IMR-90 (cell line): ENCODE measurements at regions not wholly inside any gene's neighbourhood (a gene's known extent, or its start where the extent isn't known, plus 50 kb on each side); places are given as distances from the start of the nearest gene placed in this dataset.

Experiments
- BHLHE40 ChIP-seq: fragments of 150-350 bp; IDR thresholded peaks from 2 replicates; pipeline ENCODE4 v1.6.1; 2016; ENCODE audit warnings: mild to moderate bottlenecking, low read depth, low read length
- CTCF ChIP-seq: conservative IDR thresholded peaks from 2 replicates; pipeline ENCODE4 v1.5.1; 2012; ENCODE audit warnings: mild to moderate bottlenecking, low read depth, low read length, improper control_type of control experiment
- MAFK ChIP-seq: IDR thresholded peaks from 2 replicates; pipeline ENCODE4 v1.6.1; 2012; ENCODE audit warnings: low read depth, low read length, improper control_type of control experiment
- POLR2A ChIP-seq: IDR thresholded peaks from 2 replicates; pipeline ENCODE4 v1.6.1; 2012; ENCODE audit warnings: mild to moderate bottlenecking, low read depth, low read length
- SMC3 ChIP-seq: fragments of 150-350 bp; IDR thresholded peaks from 2 replicates; pipeline ENCODE4 v1.6.1; 2016; ENCODE audit warnings: low read depth, mild to moderate bottlenecking, antibody characterized with exemption, low read length, moderate library complexity
- TF ChIP-seq, protein P1 (sequence below): fragments of 150-350 bp; IDR thresholded peaks from 2 replicates; pipeline ENCODE4 v1.6.1; 2017; ENCODE audit warnings: mild to moderate bottlenecking, antibody characterized with exemption, low read length, low read depth

- no peak for TF ChIP-seq CTCF
- TF ChIP-seq POLR2A, result no peak
- no peak for TF ChIP-seq MAFK
- TF ChIP-seq BHLHE40, result no peak
- TF ChIP-seq, protein P1, sequence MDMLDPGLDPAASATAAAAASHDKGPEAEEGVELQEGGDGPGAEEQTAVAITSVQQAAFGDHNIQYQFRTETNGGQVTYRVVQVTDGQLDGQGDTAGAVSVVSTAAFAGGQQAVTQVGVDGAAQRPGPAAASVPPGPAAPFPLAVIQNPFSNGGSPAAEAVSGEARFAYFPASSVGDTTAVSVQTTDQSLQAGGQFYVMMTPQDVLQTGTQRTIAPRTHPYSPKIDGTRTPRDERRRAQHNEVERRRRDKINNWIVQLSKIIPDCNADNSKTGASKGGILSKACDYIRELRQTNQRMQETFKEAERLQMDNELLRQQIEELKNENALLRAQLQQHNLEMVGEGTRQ, result no peak
- no peak for TF ChIP-seq SMC3
These were observed 75.9 kb upstream of the LSM6 start for GRCh38 chr4:146099585-146099984.
